OCI-LY7 (cell line): ENCODE measurements at regions not wholly inside any gene's neighbourhood (a gene's known extent, or its start where the extent isn't known, plus 50 kb on each side); places are given as distances from the start of the nearest gene placed in this dataset.

Source experiments
- EZH2phosphoT487 ChIP-seq: fragments of 200-600 bp; sonication (generic); IDR thresholded peaks from 2 replicates; pipeline ENCODE4 v1.6.1; 2018; ENCODE audit warnings: low read depth, borderline replicate concordance, mild to moderate bottlenecking, mixed run types, antibody characterized with exemption, low read length, moderate library complexity, mixed read lengths
- TF ChIP-seq, protein P1 (sequence below): fragments of 200-600 bp; sonication (generic); conservative IDR thresholded peaks from 2 replicates; pipeline ENCODE4 v1.5.1; 2014; ENCODE audit warnings: mild to moderate bottlenecking, antibody characterized with exemption, low read length, moderate library complexity, mixed read lengths

DNA sequence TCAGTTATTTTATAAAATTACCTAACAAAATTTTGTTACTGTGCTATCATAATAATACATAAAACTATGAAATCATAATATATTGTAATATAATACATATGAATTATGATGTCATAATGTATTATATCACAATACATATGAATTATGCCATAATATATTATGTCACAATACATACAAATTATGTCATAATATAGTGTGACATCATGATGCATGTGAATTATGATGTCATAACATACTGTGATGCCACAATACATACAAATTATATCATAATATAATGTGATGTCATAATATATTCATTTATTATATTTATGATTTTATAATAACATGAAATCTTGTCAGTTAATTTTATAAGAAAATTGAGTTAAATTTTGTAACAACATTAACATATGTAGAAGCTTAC, 2021.6 kb downstream of the TP53TG3F start:
- TF ChIP-seq, protein P1, sequence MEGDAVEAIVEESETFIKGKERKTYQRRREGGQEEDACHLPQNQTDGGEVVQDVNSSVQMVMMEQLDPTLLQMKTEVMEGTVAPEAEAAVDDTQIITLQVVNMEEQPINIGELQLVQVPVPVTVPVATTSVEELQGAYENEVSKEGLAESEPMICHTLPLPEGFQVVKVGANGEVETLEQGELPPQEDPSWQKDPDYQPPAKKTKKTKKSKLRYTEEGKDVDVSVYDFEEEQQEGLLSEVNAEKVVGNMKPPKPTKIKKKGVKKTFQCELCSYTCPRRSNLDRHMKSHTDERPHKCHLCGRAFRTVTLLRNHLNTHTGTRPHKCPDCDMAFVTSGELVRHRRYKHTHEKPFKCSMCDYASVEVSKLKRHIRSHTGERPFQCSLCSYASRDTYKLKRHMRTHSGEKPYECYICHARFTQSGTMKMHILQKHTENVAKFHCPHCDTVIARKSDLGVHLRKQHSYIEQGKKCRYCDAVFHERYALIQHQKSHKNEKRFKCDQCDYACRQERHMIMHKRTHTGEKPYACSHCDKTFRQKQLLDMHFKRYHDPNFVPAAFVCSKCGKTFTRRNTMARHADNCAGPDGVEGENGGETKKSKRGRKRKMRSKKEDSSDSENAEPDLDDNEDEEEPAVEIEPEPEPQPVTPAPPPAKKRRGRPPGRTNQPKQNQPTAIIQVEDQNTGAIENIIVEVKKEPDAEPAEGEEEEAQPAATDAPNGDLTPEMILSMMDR: no peak
- no peak for TF ChIP-seq EZH2phosphoT487
